ENCODE measurements at regions not wholly inside any gene's neighbourhood (a gene's known extent, or its start where the extent isn't known, plus 50 kb on each side); places are given as distances from the start of the nearest gene placed in this dataset.

DNA sequence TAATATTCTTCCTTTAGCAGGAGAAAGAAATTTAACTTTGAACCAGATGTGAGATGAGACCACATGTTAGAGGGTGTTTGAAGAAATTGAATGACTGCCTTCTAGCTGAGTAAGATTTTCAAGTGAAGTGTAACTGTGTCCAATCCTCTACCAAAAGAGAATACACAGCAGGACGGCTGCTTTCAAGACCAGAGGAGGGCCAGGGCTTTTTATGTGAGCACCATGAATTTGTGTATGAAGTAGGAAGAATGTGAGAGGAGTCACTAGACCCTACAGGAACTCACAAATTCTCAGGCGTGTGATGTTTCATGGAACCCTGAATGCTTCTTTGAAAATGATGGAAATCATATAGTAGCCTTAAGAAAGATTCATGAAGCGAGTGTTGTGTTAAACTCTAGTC, 56.8 kb upstream of the SPACA1 start (continued):
- TF ChIP-seq PBX3 (CRISPR knock-in tag; IDR thresholded peaks at IDR 0.05; ENCODE audit: borderline replicate concordance): no peak
- no peak for TF ChIP-seq RBM39 (IDR thresholded peaks at IDR 0.05; ENCODE audit: low read depth, low read length, poor library complexity, severe bottlenecking)
- no peak for TF ChIP-seq TP53 (CRISPR knock-in tag; conservative IDR thresholded peaks at IDR 0.05)
- TF ChIP-seq CEBPG (CRISPR knock-in tag; IDR thresholded peaks at IDR 0.05): no peak
- no peak for TF ChIP-seq ZMAT3 (CRISPR knock-in tag; conservative IDR thresholded peaks at IDR 0.05)
- no peak for TF ChIP-seq HOXA9 (CRISPR knock-in tag; IDR thresholded peaks at IDR 0.05; ENCODE audit: borderline replicate concordance)

GRCh38 chr6:87982134-87982533, 65.5 kb upstream of the SPACA1 start:
- Histone ChIP-seq H3K79me2 (ENCODE audit: insufficient read depth, low read length) (no peaks in the 10 kb centered on the region), H4K20me1 (ENCODE audit: insufficient read depth, low read length) (no peaks in the 10 kb centered on the region), H3K36me3 (replicated peaks in 1 of 2; ENCODE audit: control insufficient read depth in 1 of 2, insufficient read depth in 2 of 2, low read length in 2 of 2) (no peaks in the 10 kb centered on the region), H3K9ac (ENCODE audit: insufficient read depth, low read depth, low read length) (no peak overlapping the region), H3K27ac (ENCODE audit: extremely low read length, insufficient read depth, low read length) (no peak overlapping the region), H3K4me1 (ENCODE audit: insufficient read depth, low read length) (no peaks in the 10 kb centered on the region), H2AFZ (ENCODE audit: low read length) (no peak overlapping the region), H3K4me2 (ENCODE audit: low read depth, low read length) (no peak overlapping the region), H3K4me3 (replicated peaks in 1 of 3; ENCODE audit: insufficient read depth in 1 of 3, low read depth in 2 of 3, low read length in 3 of 3) (no peak overlapping the region), H3K27me3 (ENCODE audit: control insufficient read depth in 1 of 2, insufficient read depth in 2 of 2, low read length in 2 of 2) (no peaks in the 10 kb centered on the region; a peak in 1 of 5 replicates), H3K9me3 (ENCODE audit: low read length) (no peaks in the 10 kb centered on the region)
- DNase-seq (ENCODE audit: low spot score) (no peak), FAIRE-seq (no peak), ATAC-seq (no peak)
- peak; percentile 46; the same call in 1 of the 2 replicates for TF ChIP-seq ATF7 (IDR thresholded peaks at IDR 0.05)
- no peak for TF ChIP-seq ATF7 (CRISPR knock-in tag; IDR thresholded peaks at IDR 0.05)
- no peak for TF ChIP-seq ZNF563 (CRISPR knock-in tag; IDR thresholded peaks at IDR 0.05)
- 0 out of 2 replicates have a peak, but pooled peaks have one; percentile 9 for TF ChIP-seq RFX1 (IDR thresholded peaks at IDR 0.05)
- intact Hi-C loops (cut with micrococcal nuclease; ENCODE audit: unreplicated experiment): no loop called here
- CTCF ChIA-PET (ENCODE audit: low intra/inter-chr PET ratio, low total read pairs): no interaction called here
- BruUV-seq (replicated peaks): no TSS peak
- POLR2A ChIA-PET: no interaction called here
- in situ Hi-C loops (cut with HindIII; ENCODE audit: extremely low pct_ligation_motif_present, low pct_unique_long_range_greater_than_20kb): no loop called here
